GM12874 (cell line): ENCODE measurements at regions not wholly inside any gene's neighbourhood (a gene's known extent, or its start where the extent isn't known, plus 50 kb on each side); places are given as distances from the start of the nearest gene placed in this dataset.

Source experiments
- CTCF ChIP-seq: IDR thresholded peaks from 2 replicates; pipeline ENCODE4 v1.5.1; 2011; ENCODE audit warnings: low read depth, mild to moderate bottlenecking, control low read depth, low read length, moderate library complexity; ENCODE audit not compliant: insufficient read depth

GRCh38 chrX:36642052-36642451, 366.1 kb upstream of the FAM47C start:
- no peak for TF ChIP-seq CTCF

- TF ChIP-seq CTCF: no peak
Measured at GRCh38 chrX:36650622-36651021, 357.5 kb upstream of the FAM47C start.

- TF ChIP-seq CTCF: no peak
Measured at GRCh38 chrX:36683507-36683906, 324.7 kb upstream of the FAM47C start.

- TF ChIP-seq CTCF: no peak
Measured at GRCh38 chrX:36684053-36684452, 324.1 kb upstream of the FAM47C start.

GRCh38 chrX:36721990-36722389, 286.2 kb upstream of the FAM47C start:
- TF ChIP-seq CTCF: no peak

GRCh38 chrX:36753602-36754001, 254.6 kb upstream of the FAM47C start:
- TF ChIP-seq CTCF: no peak

- no peak for TF ChIP-seq CTCF
Measured at GRCh38 chrX:36787752-36788151, 220.4 kb upstream of the FAM47C start.

GRCh38 chrX:36803151-36803550, 205.0 kb upstream of the FAM47C start:
- no peak for TF ChIP-seq CTCF
